ENCODE measurements at regions not wholly inside any gene's neighbourhood (a gene's known extent, or its start where the extent isn't known, plus 50 kb on each side); places are given as distances from the start of the nearest gene placed in this dataset.

DNA sequence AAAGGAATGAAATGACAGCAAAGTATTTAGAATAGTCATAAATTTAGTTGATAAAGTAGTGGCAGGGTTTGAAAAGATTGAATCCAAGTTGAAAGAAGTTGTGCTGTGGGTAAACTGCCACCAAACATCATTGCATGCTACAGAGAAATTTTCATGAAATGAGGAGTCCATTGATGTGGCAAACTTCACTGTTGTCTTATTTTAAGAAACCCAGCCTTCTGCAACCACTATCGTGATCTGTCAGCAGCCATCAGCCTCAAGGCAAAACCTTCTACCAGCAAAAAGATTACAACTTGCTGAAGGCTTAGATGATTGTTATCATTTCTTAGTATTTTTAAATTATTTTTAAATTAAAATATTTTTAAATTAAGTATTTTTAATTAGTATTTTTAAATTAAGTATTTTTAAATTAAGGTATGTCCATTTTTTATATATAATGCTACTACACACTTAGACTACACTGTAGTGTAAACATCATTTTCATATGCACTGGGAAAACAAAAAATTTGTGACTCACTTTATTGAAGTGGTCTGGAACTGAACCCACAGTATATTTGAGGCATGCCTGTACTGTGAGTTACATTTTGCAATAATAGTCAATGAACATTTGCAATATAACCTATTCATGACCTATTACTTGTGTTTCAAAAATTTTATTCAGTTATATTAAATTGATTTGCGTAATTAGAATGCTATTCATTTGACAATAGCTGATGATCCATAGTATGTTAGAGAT is 67.2 kb upstream of the SYT1 start:
- POLR2A ChIA-PET: no interaction called here
- no peak overlapping the region for H3K27ac Mint-ChIP-seq
- CTCF ChIA-PET: no interaction called here
- no peaks in the 10 kb centered on the region for H3K4me1 Mint-ChIP-seq (ENCODE audit: low read depth)
- ATAC-seq: no peak
- H3K27me3 Mint-ChIP-seq (ENCODE audit: low read depth): no peaks in the 10 kb centered on the region
- H3K9me3 Mint-ChIP-seq (ENCODE audit: insufficient read depth): peaks cover 9% of the 10 kb centered on the region
- no peak for DNase-seq
- H3K36me3 Mint-ChIP-seq (ENCODE audit: low read depth): no peaks in the 10 kb centered on the region
- H3K4me3 Mint-ChIP-seq: no peak overlapping the region

DNA sequence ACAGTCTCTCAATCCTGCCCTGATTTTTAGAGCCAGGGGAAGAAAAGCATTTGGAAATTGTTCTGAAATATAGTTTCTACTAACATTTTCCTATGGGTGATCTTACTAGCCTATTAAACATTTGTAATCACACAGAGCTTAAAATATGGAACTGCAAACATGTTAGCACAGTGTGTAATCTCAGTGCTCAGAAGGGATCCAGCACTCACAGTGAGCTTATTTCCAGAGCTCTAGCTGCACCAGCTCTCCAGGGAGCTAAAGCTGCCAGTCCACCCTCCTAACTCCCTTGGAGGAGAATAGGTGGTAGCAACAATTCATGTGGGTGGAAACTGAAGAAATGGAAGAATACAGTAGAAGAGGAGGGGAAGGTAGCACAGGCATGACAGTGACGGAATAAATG is 64.9 kb upstream of the SYT1 start:
- Mint-ChIP-seq H3K36me3 (ENCODE audit: low read depth) (no peaks in the 10 kb centered on the region), H3K9me3 (ENCODE audit: insufficient read depth) (no peaks in the 10 kb centered on the region), H3K4me1 (ENCODE audit: low read depth) (no peaks in the 10 kb centered on the region), H3K4me3 (no peak overlapping the region), H3K27ac (no peak overlapping the region), H3K27me3 (ENCODE audit: low read depth) (no peaks in the 10 kb centered on the region)
- DNase-seq: no peak
- ChIA-PET POLR2A (no interaction called here), CTCF (no interaction called here)
- no peak for ATAC-seq

DNA sequence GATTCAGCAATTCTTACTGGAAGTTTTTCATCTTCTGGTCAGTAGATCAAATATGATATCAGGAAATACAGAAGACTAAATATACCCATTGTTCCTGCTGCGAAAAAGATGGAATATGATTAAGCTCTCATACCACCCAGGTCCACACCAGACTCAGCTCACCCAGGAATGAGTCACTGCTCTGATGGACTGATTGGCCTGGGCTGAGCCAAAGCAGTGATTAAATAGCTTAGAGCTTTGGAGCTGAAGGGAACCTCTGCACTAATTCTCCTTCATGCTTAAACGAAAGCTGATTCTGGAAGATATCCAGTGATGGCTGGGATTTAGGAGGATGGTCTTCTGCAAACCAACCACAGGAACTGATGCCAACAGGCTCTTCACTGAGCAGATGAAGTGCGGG is 62.0 kb upstream of the SYT1 start:
- ATAC-seq: no peak
- POLR2A ChIA-PET: no interaction called here
- Mint-ChIP-seq H3K4me1 (ENCODE audit: low read depth) (no peaks in the 10 kb centered on the region), H3K36me3 (ENCODE audit: low read depth) (no peaks in the 10 kb centered on the region), H3K27ac (no peak overlapping the region), H3K4me3 (no peak overlapping the region), H3K27me3 (ENCODE audit: low read depth) (no peaks in the 10 kb centered on the region), H3K9me3 (ENCODE audit: insufficient read depth) (peaks cover 3% of the 10 kb centered on the region)
- no peak for DNase-seq
- CTCF ChIA-PET: no interaction called here

DNA sequence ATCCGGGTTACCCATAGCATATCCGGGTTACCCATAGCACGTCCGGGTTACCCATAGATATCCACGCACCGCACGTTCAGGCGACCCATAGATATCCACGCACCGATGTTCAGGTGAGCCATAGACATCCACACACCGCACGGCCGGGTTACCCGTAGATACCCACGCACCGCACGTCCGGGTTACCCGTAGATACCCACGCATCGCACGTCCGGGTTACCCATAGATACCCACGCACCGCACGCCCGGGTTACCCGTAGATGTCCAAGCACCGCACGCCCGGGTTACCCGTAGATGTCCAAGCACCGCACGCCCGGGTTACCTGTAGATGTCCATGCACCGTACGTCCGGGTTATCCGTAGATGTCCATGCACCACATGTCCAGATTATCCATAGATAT is 60.3 kb upstream of the SYT1 start:
- ChIA-PET POLR2A (no interaction called here), CTCF (no interaction called here)
- H3K9me3 Mint-ChIP-seq (ENCODE audit: insufficient read depth): peaks cover 8% of the 10 kb centered on the region
- no peaks in the 10 kb centered on the region for H3K4me1 Mint-ChIP-seq (ENCODE audit: low read depth)
- DNase-seq: no peak
- ATAC-seq: no peak
- H3K4me3 Mint-ChIP-seq: no peak overlapping the region
- H3K27ac Mint-ChIP-seq: no peak overlapping the region
- H3K27me3 Mint-ChIP-seq (ENCODE audit: low read depth): no peaks in the 10 kb centered on the region
- H3K36me3 Mint-ChIP-seq (ENCODE audit: low read depth): no peaks in the 10 kb centered on the region

All from activated CD8-positive, alpha-beta T cell treated with anti-CD3 and anti-CD28 coated beads, Interleukin-2, amount 10 ng/mL, durations not matched to agents 7 days and 5 days (primary cell).